GM21360 (cell line): ENCODE measurements at regions not wholly inside any gene's neighbourhood (a gene's known extent, or its start where the extent isn't known, plus 50 kb on each side); places are given as distances from the start of the nearest gene placed in this dataset.
"Not testable (repeated sequence)": the region's sequence is repeated elsewhere in the genome, so short reads cannot be mapped to it uniquely, and the experiment has no call there.

Experiments
- ATAC-seq: cut with Tn5 transposase; IDR thresholded peaks from one replicate; pipeline ENCODE4 v1.9.1; 2021; ENCODE audit warnings: mild to moderate bottlenecking, moderate library complexity; ENCODE audit not compliant: unreplicated experiment

DNA sequence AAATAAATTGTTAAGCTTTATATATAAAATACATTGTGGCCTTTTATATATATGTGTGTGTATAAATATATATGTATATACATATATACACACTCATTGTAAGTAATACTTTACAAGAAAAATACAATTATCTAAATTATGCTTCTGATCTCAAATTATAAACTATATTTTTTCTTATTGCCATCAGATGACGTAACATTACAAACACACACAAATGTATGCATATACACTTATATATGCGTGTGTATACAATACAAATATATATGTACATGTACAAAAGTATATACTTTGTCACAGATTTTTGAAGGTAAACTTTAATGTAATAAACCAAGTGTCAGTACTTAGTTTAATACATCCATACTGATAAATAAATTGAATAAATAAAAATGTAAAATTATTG, 278.9 kb upstream of the LMO3 start:
- no peak for ATAC-seq

DNA sequence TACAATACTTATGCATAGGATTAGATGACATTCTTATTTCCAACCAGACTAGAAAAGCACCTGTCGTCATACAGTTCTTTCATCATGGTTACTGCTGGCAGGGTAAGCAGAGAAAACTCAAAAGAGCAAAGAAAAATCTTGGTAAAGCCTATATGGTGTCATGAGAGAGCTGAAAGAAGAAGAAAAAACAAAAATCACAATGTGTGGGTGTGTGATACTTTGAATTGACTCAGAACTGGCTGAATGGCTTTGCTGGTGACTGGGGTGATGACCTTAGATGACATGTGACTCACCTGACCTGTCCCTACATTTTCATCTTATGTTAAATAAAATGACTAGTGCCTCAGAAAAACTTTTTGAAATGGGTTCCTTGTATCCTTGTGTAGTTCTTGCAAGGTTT, 278.1 kb upstream of the LMO3 start:
- no peak for ATAC-seq

DNA sequence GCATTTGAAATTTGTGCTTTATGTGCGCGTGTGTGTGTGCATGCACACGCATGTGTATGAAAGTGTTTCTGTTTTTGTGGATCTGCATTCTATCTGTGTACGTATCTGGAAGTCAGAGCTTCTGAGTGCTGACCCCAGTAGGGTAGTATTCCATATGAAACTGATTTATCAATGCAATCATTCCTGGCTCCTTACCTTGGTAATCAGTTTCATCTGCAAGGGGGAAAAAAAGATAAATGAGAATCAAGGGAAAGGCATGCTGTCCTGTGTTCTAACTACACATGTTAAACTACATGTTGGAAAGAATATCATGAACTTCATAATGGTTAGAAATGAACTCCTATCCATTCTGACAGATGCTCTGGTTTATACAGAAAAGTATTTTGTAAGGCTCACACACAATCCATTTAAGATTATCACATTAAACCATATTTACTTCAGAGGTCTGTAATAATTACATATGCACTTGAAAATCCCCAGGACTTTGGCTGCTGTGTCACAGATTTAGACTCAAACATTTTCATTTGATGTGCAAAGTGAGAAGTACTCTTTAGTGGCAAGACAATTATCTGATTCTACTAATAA, 276.1 kb upstream of the LMO3 start:
- ATAC-seq = no peak

DNA sequence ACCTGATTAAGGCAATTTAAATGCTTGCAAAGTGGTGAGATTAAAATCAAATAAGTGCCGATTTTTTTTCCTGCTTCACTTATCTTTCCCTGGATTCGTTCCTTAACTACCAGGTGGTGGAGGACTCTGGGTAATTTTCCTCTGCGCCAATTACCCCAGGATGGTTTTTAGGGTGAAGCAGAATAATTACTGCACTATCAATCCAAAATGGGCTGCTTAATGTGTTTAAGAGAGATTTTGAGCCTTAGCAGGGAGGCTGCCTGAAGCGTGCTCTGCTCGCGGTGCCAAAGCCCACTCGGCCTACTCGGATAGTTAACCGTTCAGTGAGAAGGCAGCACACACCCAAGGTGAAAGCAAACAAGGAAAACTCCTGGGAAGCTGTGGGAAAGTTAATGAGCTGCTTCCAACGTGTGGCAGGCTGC, 274.9 kb upstream of the LMO3 start:
- no peak for ATAC-seq

DNA sequence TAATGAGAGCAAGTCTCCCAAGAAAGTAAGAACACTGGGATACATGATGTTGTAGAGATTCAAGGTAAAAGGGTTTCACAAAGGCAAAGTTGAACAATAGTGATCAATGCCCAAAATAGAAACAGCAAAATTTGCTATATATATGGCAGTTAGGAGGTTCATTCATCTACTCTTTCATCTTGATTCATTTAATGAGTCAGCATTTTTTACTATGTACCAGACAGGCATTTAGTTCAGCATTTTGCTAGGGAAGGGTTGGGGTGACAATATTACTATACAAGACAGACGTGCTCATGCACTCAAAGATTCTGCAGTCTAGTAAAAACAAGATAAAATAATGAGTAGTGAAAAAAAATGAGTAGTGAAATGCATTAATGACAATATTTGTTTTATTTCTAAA, 264.9 kb upstream of the LMO3 start:
- no peak for ATAC-seq

DNA sequence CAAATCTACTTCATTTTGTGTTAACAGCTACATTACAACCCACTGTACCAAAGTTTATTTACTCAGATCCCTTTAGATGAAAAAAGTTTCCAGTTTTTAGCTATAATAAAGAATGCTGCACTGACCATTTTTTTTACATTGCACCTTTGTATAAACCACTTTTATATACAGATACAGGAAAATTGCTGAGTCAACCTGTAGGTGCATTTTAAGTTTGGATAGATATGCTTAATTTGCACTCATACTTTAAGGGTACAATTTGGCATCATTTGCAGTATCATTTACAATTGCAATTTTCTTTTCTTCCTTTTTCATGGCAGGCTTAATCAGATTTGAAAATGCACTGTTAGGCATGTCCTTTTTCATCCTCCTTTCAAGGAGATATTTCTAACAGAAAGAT, 257.8 kb upstream of the LMO3 start:
- no peak for ATAC-seq

DNA sequence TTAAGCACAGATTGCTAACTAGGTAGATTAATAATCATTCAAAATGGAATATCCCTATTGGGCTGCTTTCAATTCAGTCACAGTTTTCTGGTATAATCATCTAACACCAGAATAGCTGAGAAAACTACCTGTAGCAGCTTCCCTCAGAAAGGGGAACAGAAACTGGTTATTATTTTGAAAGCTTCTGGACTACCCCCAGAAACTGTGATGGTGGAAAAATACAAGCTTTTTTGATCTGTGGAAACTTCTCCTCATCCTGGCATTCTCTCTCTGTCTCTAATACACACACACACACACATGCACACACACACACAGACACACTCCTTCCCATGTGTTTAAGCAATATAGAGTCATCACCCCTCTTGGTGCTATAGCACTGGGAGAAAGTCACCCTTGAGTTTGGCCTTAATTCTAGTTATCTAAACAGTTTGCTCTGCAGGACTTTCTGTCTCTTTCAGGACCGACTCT, 251.5 kb upstream of the LMO3 start:
- peak; percentile 90 for ATAC-seq

DNA sequence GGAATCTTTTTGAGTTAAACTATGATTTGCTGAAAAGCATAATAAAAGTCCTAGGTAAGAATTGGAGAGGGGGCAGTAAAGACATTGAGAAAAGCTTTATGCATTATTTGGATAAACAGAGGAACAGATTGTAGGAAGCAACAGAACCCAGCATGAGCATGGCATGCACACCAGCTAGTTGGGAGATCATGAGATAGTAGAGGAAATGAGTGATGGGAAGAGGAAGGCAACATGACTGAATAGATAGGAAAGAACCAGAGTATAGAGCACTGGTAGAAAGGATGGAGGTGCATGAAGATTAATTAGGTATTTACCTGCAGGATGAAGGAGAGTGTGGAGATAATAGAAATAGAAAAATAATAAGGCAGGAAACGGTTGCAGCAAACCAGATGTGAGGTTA, 248.5 kb upstream of the LMO3 start:
- no peak for ATAC-seq

DNA sequence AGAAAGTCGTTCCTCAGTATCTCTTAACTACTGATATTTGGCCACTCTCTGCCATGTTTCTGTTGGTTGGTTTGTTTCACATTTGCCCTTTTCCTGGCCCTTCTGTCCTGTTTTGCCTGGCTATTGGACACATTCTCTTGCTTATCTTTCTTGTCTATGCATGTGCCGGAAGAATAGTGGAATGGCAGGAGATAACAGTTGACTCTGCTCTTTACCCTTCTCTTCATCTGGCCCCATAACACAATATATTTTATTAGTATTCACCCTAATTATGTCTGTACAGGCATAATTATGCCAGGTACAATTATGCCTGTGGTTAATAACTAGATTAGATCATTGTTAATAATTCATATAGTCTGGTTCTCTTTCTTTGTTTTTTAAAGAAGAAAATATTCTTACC, 243.5 kb upstream of the LMO3 start:
- no peak for ATAC-seq

DNA sequence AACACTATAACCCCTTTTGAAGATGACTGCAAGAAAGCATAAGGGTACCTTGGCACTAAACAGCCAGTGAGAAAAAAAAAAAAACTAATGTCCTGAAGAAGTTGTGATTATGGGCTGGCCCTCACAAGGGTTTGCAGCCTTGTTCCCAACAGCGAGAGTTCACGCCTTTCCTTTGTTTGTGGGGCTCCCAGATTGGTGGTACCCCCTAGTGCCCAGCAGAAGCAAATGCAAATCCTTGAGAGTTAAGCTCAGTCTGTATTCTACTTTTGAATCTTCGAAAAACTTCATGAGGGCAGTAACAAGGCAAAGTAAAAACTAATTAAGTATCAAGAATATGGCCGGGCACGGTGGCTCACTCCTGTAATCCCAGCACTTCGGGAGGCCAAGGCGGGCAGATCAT, 238.9 kb upstream of the LMO3 start:
- ATAC-seq = no peak

DNA sequence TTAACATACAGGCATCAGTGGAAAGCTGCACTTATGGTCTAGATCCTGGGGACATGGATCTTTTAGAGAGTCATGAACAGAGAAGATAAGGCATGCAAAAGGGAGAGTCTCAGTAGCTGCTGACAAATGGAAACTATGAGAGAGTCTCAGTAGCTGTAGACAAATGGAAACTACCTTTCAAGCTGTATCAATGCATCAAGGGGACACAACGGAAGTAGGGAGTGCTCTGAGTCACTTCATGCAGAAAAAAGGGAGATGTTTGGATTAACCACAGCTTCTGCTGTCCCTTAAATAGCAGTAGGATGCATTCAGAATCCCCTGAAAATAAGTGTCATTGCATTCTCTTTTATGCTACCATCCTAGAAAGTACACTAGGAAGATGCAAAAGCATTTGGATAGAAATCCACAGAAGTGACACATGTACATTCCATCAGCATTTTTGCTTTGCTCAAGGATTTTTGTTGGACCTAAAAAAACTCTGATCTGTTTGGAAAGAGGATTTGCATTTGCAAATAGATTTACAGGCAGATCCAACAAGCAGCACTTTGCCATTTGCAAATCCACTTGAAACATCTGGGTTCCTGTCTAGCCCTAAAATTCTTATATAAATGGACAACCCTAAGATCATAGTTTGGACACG, 227.5 kb upstream of the LMO3 start:
- no peak for ATAC-seq

DNA sequence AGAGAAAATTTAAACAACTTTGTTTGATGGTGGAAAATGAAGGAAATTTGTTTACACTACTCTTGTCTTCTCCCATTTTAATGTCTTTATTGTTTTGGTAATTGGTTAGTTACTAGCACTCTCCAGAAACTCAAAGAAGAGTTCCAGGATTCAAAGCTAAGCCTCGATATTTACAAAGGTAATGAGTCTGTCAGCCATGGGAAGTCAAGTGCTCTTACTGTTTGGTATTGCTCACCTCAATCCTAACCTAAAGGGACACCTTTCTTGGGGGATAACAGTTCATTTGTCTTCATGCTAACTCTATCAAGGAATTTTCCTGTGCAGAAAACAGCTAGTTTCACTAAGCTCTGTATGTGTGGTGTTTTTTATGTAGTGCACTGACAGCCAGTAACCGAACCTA, 222.9 kb upstream of the LMO3 start:
- ATAC-seq = no peak

DNA sequence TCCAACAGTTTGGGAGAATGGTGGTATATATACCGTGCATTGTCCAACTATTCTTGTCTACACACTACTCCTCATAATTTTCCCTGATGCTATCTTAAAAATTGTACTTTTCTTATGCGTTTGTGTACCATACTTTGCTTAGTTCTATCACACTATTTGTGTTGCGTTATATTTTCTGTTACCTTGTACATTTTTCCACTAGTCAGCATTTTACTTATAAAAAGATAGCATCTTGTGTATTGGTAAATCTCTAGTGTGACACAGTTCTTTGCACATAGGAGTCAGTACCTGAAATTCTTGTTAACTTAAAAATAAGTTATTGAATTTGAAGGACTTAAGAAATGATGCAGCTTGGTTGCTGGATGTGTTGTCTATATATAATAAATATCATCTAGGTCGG, 201.8 kb upstream of the LMO3 start:
- ATAC-seq = no peak

DNA sequence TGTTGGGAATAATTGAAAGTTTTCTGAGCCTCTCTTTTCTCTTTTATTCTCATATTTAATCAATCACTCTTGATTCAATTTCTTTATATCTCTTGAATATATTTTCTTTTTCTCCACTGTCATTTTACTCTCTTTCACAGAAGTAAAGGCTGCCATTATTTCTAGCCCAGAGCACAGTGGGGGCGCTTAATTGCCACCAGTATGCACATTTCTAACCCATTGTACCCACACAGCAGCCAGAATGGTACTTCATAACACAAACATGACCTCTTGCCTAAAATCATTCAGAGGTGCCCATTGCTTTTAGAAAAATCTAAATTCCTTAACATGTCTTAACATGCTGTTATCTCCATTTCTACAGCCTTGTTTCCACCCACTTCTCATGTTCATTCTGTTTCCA, 190.2 kb upstream of the LMO3 start:
- ATAC-seq = no peak

DNA sequence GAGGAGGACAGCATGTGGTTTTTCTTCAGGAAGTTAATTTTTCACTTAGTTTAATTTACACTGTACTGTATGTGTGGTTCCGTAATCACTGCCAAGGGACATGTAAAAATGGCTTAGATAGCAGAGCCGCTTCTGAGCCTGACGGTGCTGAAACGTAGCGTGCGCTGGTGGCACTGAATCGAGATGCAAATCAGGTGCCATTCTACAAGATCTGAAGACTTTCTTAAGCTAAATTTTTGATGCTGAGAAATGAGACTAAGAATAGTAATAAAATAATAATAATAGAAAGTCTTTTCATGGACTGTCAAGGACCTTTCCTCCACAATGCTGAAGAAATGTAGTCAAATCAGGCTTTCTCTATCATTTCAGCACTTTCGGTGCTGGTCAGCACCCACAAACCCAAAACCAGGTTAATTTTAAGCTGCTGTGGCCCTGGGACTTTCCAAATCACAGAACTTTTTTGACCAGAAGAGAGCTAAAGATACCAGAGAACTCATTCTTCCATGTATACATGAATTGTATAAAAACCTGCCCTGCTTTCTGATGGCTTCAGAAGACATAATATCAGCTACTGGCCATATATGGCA, 183.3 kb upstream of the LMO3 start:
- ATAC-seq = no peak

DNA sequence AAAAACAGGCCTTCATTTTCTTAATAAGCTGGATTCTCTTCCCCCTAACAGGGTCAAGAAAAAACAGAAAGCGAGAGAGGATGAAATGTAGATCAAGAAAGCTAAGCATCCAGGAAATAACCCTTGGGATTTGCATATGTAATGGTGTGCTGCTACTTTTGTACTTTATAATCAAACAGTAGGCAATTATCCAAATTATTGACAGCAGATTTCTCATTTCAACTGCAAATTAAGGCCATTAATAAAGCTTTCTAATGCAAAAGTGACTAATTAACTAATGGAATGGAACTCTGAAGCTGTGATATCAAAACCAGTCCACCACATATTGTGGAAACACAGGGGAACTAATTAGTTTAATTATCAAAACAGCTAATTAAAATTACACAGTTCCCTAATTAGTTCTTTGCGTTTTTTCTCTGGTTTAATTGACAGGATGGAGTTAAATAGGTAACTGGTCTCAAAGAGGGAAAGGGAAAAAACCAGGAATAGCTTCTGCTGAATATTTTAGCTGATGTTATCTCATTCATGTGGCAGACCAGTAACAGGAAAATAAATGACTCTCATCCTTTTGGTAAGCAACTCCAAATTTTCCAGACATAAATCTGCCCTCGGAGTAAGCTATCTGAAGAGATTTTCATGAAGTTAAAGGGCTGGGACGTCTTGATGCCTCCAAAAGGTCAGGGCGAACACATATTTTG, 182.7 kb upstream of the LMO3 start:
- ATAC-seq = no peak

DNA sequence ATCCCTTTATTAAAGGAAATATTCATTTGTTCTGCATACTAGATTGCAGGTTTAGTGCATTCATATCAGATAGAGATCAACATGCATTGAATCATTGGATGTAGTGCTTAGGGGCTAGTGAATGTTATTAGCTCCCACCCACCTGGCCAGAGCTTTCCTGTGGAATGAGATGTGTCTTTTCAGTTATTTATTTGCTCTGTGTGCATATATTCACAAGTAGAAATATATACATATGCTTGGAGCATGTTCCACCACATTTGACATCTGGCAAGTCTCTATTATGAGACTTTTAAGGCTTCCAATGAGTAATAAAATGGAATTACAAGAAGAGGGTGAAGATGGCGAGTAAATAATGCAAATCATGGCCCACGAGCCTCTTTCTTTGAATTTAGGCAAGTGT, 180.0 kb upstream of the LMO3 start:
- no peak for ATAC-seq

DNA sequence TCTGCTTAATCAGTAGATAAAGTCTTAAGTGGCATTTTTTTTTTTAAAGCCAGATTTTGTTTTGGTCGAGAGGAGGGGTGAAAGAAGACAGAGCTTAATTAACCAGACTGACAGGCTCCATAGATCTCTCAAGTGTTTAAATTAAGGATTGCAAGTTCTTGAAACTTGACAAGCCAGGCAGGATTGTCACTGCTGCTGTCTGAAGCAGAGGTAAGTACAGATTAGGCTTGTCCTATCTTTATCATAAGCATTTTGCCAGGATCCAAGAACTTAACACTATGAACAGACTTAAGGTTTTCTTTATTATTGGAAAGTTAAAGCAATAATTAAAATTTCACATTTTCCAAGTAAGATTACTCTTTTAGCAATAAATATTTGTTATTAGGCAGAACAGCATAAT, 179.6 kb upstream of the LMO3 start:
- ATAC-seq = no peak

DNA sequence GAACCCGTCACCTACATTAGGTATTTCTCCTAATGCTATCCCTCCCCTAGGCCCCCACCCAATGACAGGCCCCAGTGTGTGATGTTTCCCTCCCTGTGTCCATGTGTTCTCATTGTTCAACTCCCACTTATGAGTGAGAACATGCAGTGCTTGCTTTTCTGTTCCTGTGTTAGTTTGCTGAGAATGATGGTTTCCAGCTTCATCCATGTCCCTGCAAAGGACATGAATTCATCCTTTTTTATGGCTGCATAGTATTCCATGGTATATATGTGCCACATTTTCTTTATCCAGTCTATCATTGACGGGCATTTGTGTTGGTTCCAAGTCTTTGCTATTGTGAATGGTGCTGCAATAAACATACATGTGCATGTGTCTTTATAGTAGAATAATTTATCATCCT, 163.2 kb upstream of the LMO3 start:
- ATAC-seq = not testable (repeated sequence)

DNA sequence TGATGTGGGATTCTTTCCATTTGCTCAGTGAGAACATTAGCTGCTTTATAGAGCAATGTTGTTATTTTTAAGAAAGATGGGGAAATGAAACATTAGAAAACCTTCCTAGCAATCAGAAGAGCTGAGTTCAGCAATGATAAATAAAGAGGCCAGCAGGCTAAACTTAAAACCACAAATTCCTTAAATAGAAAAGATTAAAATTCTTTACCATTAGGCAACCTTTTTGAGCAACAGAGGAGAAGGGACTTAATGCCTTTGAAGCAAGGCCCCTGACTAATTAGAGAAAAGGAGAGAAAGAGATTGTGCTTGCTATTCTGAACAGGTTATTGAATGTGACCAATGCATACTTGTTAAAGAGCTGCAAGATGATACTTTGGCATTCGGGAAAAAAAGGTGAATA, 160.8 kb upstream of the LMO3 start:
- no peak for ATAC-seq

DNA sequence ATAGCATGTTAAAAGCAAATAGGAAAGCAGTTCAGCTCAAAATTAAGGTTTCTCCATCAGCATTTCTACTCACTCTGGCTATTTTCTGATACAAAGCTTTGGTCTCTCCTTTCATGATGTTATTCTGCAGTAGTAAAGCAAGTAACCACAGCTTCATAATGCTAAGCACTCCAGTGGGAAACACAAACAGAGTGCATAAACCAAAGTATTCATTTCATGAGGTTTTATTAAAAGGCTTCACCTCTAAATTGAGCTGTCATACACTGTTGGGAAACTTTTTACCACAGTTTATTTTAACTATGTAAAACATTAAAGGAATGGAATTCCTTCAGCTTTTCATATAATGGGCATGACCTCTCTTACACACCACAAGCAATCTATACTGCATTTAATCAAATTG, 157.9 kb upstream of the LMO3 start:
- ATAC-seq = no peak
